SK-N-SH (cell line): ENCODE measurements at regions not wholly inside any gene's neighbourhood (a gene's known extent, or its start where the extent isn't known, plus 50 kb on each side); places are given as distances from the start of the nearest gene placed in this dataset.

Experiments
- EP300 ChIP-seq, 2 experiments: IDR thresholded peaks; 2 replicates each; pipeline versions ENCODE4 v1.4.0 to v1.6.1; 2012; ENCODE audit warnings: borderline replicate concordance in 1 of 2, low read depth in 1 of 2, low read length in 1 of 2
- EZH2phosphoT487 ChIP-seq: fragments of 200-600 bp; sonication (generic); IDR thresholded peaks from 2 replicates; pipeline ENCODE4 v1.6.1; 2017; ENCODE audit warnings: low read depth, mixed run types, mild to moderate bottlenecking, antibody characterized with exemption, moderate library complexity, borderline replicate concordance
- MEF2A ChIP-seq: IDR thresholded peaks from 2 replicates; pipeline ENCODE4 v1.4.0; 2012; ENCODE audit warnings: low read depth, borderline replicate concordance
- NRF1 ChIP-seq: IDR thresholded peaks from 2 replicates; pipeline ENCODE4 v1.6.1; 2012; ENCODE audit warnings: low read depth, mild to moderate bottlenecking, low read length
- RAD21 ChIP-seq: IDR thresholded peaks from 2 replicates; pipeline ENCODE4 v1.6.1; 2012; ENCODE audit warnings: mild to moderate bottlenecking, low read length
- REST ChIP-seq: IDR thresholded peaks from 2 replicates; pipeline ENCODE4 v1.6.1; 2012; ENCODE audit warnings: mild to moderate bottlenecking, low read depth, low read length, moderate library complexity
- TF ChIP-seq, protein P1 (sequence below): fragments of 200-600 bp; sonication (generic); IDR thresholded peaks from 2 replicates; pipeline ENCODE4 v1.6.1; 2017; ENCODE audit warnings: antibody characterized with exemption, mild to moderate bottlenecking, moderate library complexity
- TF ChIP-seq, protein P2 (sequence below): fragments of 150-350 bp; IDR thresholded peaks from 2 replicates; pipeline ENCODE4 v1.6.1; 2017; ENCODE audit warnings: antibody characterized with exemption, low read length, low read depth, borderline replicate concordance
- TF ChIP-seq, protein P3 (sequence below): fragments of 150-350 bp; IDR thresholded peaks from 2 replicates; pipeline ENCODE4 v1.6.1; 2016; ENCODE audit warnings: mild to moderate bottlenecking, low read depth, low read length

GRCh38 chr18:44178476-44178875 is 502.2 kb upstream of the SETBP1 start:
- TF ChIP-seq, protein P1, sequence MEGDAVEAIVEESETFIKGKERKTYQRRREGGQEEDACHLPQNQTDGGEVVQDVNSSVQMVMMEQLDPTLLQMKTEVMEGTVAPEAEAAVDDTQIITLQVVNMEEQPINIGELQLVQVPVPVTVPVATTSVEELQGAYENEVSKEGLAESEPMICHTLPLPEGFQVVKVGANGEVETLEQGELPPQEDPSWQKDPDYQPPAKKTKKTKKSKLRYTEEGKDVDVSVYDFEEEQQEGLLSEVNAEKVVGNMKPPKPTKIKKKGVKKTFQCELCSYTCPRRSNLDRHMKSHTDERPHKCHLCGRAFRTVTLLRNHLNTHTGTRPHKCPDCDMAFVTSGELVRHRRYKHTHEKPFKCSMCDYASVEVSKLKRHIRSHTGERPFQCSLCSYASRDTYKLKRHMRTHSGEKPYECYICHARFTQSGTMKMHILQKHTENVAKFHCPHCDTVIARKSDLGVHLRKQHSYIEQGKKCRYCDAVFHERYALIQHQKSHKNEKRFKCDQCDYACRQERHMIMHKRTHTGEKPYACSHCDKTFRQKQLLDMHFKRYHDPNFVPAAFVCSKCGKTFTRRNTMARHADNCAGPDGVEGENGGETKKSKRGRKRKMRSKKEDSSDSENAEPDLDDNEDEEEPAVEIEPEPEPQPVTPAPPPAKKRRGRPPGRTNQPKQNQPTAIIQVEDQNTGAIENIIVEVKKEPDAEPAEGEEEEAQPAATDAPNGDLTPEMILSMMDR = no peak
- TF ChIP-seq EP300 (IDR thresholded peaks at IDR 0.05; ENCODE audit: borderline replicate concordance in 1 of 2, low read depth in 1 of 2, low read length in 1 of 2) = no peak
- TF ChIP-seq REST = no peak
- TF ChIP-seq RAD21 = no peak
- TF ChIP-seq MEF2A = no peak
- TF ChIP-seq EZH2phosphoT487 = no peak
- TF ChIP-seq, protein P2, sequence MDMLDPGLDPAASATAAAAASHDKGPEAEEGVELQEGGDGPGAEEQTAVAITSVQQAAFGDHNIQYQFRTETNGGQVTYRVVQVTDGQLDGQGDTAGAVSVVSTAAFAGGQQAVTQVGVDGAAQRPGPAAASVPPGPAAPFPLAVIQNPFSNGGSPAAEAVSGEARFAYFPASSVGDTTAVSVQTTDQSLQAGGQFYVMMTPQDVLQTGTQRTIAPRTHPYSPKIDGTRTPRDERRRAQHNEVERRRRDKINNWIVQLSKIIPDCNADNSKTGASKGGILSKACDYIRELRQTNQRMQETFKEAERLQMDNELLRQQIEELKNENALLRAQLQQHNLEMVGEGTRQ = no peak
- TF ChIP-seq, protein P3, sequence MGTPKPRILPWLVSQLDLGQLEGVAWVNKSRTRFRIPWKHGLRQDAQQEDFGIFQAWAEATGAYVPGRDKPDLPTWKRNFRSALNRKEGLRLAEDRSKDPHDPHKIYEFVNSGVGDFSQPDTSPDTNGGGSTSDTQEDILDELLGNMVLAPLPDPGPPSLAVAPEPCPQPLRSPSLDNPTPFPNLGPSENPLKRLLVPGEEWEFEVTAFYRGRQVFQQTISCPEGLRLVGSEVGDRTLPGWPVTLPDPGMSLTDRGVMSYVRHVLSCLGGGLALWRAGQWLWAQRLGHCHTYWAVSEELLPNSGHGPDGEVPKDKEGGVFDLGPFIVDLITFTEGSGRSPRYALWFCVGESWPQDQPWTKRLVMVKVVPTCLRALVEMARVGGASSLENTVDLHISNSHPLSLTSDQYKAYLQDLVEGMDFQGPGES = no peak
- TF ChIP-seq NRF1 = no peak
